ENCODE measurements at regions not wholly inside any gene's neighbourhood (a gene's known extent, or its start where the extent isn't known, plus 50 kb on each side); places are given as distances from the start of the nearest gene placed in this dataset.

DNA sequence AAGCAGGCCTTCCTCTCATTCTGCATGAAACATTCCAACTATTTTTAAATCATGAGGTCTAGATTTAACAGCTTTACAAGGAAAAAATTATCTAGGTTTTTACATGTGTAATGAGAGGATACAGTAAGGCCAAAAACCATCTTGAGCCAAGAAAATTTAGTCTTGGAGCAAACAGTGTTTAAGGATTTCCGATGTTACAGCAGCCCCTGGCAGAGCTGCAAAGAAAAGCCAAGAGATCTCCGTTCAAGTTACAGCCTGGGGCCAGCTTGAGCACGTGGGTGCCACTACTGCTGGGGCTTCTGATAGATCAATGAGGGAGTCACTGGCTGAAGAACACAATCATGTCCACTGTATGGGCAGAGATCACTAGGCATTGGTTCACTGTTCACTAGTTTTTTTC lies 156.2 kb downstream of the EVX1 start:
- no peak overlapping the region for H3K4me3 ChIP-seq (ENCODE audit: low read depth, low read length)
- in situ Hi-C loops (cut with HindIII; ENCODE audit: low sequenced_read_pairs): no loop called here
- no peak for DNase-seq (ENCODE audit: low read depth, low spot score)
- TF ChIP-seq, protein P1, sequence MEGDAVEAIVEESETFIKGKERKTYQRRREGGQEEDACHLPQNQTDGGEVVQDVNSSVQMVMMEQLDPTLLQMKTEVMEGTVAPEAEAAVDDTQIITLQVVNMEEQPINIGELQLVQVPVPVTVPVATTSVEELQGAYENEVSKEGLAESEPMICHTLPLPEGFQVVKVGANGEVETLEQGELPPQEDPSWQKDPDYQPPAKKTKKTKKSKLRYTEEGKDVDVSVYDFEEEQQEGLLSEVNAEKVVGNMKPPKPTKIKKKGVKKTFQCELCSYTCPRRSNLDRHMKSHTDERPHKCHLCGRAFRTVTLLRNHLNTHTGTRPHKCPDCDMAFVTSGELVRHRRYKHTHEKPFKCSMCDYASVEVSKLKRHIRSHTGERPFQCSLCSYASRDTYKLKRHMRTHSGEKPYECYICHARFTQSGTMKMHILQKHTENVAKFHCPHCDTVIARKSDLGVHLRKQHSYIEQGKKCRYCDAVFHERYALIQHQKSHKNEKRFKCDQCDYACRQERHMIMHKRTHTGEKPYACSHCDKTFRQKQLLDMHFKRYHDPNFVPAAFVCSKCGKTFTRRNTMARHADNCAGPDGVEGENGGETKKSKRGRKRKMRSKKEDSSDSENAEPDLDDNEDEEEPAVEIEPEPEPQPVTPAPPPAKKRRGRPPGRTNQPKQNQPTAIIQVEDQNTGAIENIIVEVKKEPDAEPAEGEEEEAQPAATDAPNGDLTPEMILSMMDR (IDR thresholded peaks at IDR 0.05; ENCODE audit: low read depth, low read length): no peak

DNA sequence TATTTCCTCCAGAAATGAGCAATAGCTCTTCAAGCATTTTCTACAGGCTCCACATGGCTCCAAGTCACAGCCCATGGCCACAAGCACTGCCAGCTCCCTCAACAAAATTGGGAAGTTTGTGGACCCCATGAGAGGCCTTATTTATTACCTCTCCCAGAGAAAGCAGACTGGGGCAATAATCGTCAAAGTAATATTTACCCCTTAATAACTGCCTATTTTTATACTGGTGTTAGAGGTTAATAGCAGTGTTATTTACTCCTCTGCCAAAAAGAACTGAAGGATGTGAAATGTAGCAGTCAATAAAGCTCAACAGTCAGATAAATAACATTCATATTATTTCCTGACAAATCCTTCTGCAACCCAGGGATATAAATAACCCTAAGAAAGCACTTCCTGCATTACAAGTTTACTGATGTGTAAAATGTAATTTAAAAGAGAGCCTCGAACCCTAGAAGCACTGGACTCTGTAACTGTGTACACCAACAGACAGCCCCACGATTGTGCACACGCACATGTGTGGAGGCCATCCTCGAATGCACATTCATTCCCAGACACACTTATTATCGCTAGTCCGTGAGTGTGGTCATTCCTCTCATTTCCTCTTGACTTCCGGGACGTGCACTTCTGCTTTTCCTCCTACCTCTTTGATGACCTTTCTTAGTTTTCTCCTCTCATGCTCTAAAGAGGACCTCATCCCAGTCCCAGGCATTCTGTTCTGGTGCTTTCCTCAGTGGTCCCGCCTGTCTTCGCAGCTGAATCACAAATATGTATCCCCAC lies 157.4 kb downstream of the EVX1 start:
- DNase-seq (ENCODE audit: low read depth, low spot score): no peak
- TF ChIP-seq, protein P1 (IDR thresholded peaks at IDR 0.05; ENCODE audit: low read depth, low read length): no peak
- no peak overlapping the region for H3K4me3 ChIP-seq (ENCODE audit: low read depth, low read length)
- in situ Hi-C loops (cut with HindIII; ENCODE audit: low sequenced_read_pairs): no loop called here

DNA sequence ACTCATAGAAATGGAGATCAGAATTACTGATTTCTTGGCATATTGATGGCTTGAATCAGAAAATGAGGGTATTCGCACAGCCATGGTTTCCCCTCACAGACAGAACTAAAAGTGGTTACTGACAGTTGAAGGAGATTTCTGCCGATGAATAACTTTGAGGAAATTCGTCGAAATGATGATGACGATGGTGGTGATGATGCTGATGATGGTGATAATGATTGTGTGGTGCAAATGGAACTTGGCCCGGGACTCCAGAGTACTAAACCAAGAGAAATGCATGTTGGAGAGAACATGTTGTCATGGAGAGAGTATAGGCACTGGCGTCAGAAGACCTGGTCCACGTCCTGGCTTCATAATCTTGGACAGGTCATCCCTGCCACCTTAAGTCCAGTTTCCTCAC lies 163.2 kb downstream of the EVX1 start:
- in situ Hi-C loops (cut with HindIII; ENCODE audit: low sequenced_read_pairs): no loop called here
- no peak overlapping the region for H3K4me3 ChIP-seq (ENCODE audit: low read depth, low read length)
- no peak for DNase-seq (ENCODE audit: low read depth, low spot score)
- TF ChIP-seq, protein P1 (IDR thresholded peaks at IDR 0.05; ENCODE audit: low read depth, low read length): no peak

DNA sequence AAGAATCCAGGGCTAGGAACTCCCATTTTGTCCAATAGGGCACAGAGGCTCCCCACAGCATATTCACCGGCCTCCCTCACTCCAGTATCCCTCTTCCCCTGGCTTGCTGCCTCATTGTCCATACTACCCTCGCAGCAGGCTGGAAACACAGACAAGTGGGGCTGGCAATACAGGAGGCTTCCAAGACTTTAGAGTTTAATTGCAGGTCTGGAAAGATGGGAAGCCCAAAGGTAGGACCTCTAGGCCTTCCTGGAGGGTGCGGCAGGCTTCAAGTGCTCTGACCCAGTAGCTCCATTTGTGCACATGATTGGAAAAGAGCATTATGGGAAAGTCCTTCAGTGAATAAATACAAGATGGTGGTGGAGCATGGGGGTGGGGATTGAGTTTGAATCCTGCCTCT lies 166.7 kb downstream of the EVX1 start:
- in situ Hi-C loops (cut with HindIII; ENCODE audit: low sequenced_read_pairs): no loop called here
- TF ChIP-seq, protein P1 (IDR thresholded peaks at IDR 0.05; ENCODE audit: low read depth, low read length): no peak
- H3K4me3 ChIP-seq (ENCODE audit: low read depth, low read length): no peak overlapping the region
- DNase-seq (ENCODE audit: low read depth, low spot score): no peak

DNA sequence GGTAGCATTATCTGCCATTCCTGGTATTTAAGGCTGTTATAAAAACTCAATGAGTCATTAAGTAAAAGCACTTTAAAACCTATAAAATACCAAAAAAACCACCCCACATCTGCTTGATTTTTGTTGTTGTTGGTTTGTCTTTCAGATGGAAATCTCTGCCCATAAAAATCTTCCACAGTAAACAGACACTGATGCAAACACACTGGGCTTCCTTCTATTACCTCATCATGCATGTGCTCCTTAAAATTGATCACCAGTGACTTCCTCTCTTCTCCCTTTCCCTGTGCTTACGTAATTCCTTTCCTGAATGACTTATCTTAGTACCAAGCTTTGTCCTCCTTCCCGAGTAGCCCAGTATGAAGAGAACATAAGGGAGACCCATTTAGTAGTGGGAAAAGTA lies 167.2 kb downstream of the EVX1 start:
- DNase-seq (ENCODE audit: low read depth, low spot score): no peak
- in situ Hi-C loops (cut with HindIII; ENCODE audit: low sequenced_read_pairs): no loop called here
- no peak overlapping the region for H3K4me3 ChIP-seq (ENCODE audit: low read depth, low read length)
- TF ChIP-seq, protein P1 (IDR thresholded peaks at IDR 0.05; ENCODE audit: low read depth, low read length): no peak

DNA sequence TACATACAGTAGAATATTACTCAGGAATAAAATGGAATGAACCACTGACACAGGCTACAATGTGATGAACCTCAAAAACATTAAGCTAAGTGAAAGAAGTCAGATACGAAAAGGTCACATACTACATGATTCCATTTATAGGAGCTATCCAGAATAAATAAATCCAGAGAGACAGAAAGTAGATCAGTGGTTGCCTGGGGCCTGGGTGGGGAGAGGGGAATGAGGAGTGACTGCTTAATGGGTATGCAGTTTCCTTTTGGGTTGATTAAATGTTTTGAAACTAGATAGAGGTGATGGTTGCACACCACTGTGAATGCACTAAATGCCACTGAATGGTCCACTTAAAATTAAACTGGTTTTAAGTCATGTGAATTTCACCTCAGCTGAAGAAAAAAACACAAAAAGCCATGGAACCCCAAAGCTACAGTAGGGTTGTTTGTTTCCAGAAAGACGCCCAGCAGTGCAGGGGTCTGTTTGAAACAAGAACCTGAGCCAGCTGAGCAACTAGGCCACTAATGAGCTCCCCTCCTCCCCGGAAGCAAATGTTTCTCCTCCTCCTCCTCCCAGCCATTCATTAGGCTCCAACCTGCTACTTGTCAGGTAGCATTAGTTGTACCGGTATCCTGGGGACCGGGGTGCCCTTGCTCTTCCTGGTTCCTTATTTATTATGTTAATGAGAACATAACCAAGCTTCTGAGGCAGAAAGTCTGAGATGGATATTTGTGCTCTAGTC lies 168.4 kb downstream of the EVX1 start:
- TF ChIP-seq, protein P1 (IDR thresholded peaks at IDR 0.05; ENCODE audit: low read depth, low read length): no peak
- DNase-seq (ENCODE audit: low read depth, low spot score): no peak
- no peak overlapping the region for H3K4me3 ChIP-seq (ENCODE audit: low read depth, low read length)
- in situ Hi-C loops (cut with HindIII; ENCODE audit: low sequenced_read_pairs): no loop called here
